ENCODE measurements at regions not wholly inside any gene's neighbourhood (a gene's known extent, or its start where the extent isn't known, plus 50 kb on each side); places are given as distances from the start of the nearest gene placed in this dataset.

DNA sequence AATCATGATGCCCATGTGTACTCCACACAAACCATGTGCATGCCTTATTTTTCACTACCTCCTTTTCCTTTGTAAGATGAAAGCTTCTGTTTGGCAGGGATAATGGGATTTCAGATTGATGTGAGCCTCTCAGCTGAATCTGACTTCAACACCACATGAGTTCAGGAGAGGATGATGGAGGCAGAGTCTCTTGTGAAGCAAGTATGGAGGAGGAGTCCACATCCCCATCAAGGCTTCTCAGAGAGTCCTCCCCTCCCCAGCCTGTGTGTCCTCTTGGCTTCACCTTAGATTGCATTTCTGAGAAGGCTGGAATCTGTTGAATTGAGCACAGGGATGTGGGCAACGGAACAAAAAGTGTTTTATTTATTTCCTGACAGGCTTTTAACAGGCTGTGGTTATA, 370.4 kb downstream of the FAT3 start:
- no peaks in the 10 kb centered on the region for H3K27me3 ChIP-seq (ENCODE audit: insufficient read depth, low read length)
- no CpG with 5 or more reads among the region's 1 CpG for WGBS (ENCODE audit: extremely low coverage, insufficient coverage, insufficient read length)
- no peak overlapping the region for H3K14ac ChIP-seq (ENCODE audit: low read length)
- no peaks in the 10 kb centered on the region for H3K9me3 ChIP-seq (ENCODE audit: insufficient read depth, low read depth, low read length)
- no peak overlapping the region for H4K12ac ChIP-seq (ENCODE audit: low read depth, low read length)
- no peak overlapping the region for H3K9ac ChIP-seq (ENCODE audit: low read length)
- no peak overlapping the region for H3K18ac ChIP-seq (ENCODE audit: low read length)
- no peak overlapping the region for H4K8ac ChIP-seq (ENCODE audit: low read depth, low read length)
- DNase-seq = no peak
- no peaks in the 10 kb centered on the region for H3K79me2 ChIP-seq (ENCODE audit: control insufficient read depth, insufficient read depth, low read length, poor library complexity)
- no peak overlapping the region for H3K23ac ChIP-seq (ENCODE audit: low read length)
- H3K27ac ChIP-seq (ENCODE audit: low read depth, low read length) = no peak overlapping the region
- H4K91ac ChIP-seq (ENCODE audit: low read depth, low read length) = no peak overlapping the region
- H3K79me1 ChIP-seq (ENCODE audit: low read length) = no peaks in the 10 kb centered on the region
- no peak overlapping the region for H2AFZ ChIP-seq (ENCODE audit: insufficient read depth, low read length, poor library complexity)
- no peaks in the 10 kb centered on the region for H3K36me3 ChIP-seq (ENCODE audit: control insufficient read depth in 1 of 2, insufficient read depth in 2 of 2, low read length in 2 of 2)
- no peak overlapping the region for H2BK5ac ChIP-seq (ENCODE audit: low read depth, low read length, poor library complexity)
- H3K4me2 ChIP-seq (ENCODE audit: low read length) = no peak overlapping the region
- H2BK12ac ChIP-seq (ENCODE audit: low read length) = no peak overlapping the region
- H3K4me3 ChIP-seq (ENCODE audit: low read depth, low read length) = no peak overlapping the region
- H2AK5ac ChIP-seq (ENCODE audit: low read length) = no peak overlapping the region
- no peak overlapping the region for H2BK120ac ChIP-seq (ENCODE audit: insufficient read depth, low read length, poor library complexity)
- no peak overlapping the region for H3K4ac ChIP-seq (ENCODE audit: low read depth, low read length)
- no peaks in the 10 kb centered on the region for H3K4me1 ChIP-seq (ENCODE audit: control insufficient read depth in 1 of 2, insufficient read depth in 2 of 2, low read length in 2 of 2)

DNA sequence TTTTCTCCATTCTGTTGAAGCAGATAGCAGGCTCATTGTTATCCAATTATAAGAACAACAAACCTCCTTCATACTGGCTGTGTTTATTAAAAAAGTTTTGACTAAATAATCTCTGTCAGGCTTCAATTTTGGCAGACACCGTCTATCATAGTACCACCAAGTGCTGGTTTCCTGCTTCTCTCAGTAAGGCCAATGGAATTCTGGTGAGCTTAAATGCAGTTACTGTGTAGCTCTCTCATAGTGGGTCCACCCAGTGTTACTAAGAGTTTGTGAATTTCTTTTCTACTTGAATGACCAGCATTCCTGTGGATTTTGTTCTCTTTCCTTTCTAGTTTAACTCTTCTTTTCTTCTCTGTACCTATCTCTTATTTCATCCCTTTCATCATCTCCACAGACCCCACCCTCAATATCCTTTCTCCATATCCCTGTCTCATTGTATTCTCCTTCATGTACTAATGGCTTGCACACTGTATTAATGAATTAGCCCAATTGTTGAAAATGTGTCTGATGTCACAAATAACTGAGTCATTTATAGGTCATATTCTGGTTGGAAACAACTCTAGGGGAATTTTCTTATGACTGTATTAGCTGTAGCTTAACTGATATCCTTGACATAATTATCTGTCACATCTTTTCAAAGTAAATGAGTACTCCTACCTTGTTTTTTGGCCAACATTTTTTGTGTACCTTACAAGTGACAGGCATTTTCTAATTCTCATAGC, 372.1 kb downstream of the FAT3 start:
- Histone ChIP-seq H3K23ac (ENCODE audit: low read length) (no peak overlapping the region), H2BK12ac (ENCODE audit: low read length) (no peak overlapping the region), H4K8ac (ENCODE audit: low read depth, low read length) (no peak overlapping the region), H3K79me1 (ENCODE audit: low read length) (no peaks in the 10 kb centered on the region), H2AFZ (ENCODE audit: insufficient read depth, low read length, poor library complexity) (no peak overlapping the region), H3K27ac (ENCODE audit: low read depth, low read length) (no peak overlapping the region), H3K4me2 (ENCODE audit: low read length) (no peak overlapping the region), H2AK5ac (ENCODE audit: low read length) (no peak overlapping the region), H3K18ac (ENCODE audit: low read length) (no peak overlapping the region), H2BK120ac (ENCODE audit: insufficient read depth, low read length, poor library complexity) (no peak overlapping the region), H3K9me3 (ENCODE audit: insufficient read depth, low read depth, low read length) (no peaks in the 10 kb centered on the region), H4K12ac (ENCODE audit: low read depth, low read length) (no peak overlapping the region), H4K91ac (ENCODE audit: low read depth, low read length) (no peak overlapping the region), H3K4me1 (ENCODE audit: control insufficient read depth in 1 of 2, insufficient read depth in 2 of 2, low read length in 2 of 2) (no peaks in the 10 kb centered on the region), H3K36me3 (ENCODE audit: control insufficient read depth in 1 of 2, insufficient read depth in 2 of 2, low read length in 2 of 2) (no peaks in the 10 kb centered on the region), H3K14ac (ENCODE audit: low read length) (no peak overlapping the region), H3K9ac (ENCODE audit: low read length) (no peak overlapping the region), H3K4ac (ENCODE audit: low read depth, low read length) (no peak overlapping the region), H3K27me3 (ENCODE audit: insufficient read depth, low read length) (no peaks in the 10 kb centered on the region), H3K4me3 (ENCODE audit: low read depth, low read length) (no peak overlapping the region), H2BK5ac (ENCODE audit: low read depth, low read length, poor library complexity) (no peak overlapping the region), H3K79me2 (ENCODE audit: control insufficient read depth, insufficient read depth, low read length, poor library complexity) (no peaks in the 10 kb centered on the region)
- WGBS (ENCODE audit: extremely low coverage, insufficient coverage, insufficient read length) = no CpG with 5 or more reads among the region's 1 CpG
- DNase-seq = no peak

DNA sequence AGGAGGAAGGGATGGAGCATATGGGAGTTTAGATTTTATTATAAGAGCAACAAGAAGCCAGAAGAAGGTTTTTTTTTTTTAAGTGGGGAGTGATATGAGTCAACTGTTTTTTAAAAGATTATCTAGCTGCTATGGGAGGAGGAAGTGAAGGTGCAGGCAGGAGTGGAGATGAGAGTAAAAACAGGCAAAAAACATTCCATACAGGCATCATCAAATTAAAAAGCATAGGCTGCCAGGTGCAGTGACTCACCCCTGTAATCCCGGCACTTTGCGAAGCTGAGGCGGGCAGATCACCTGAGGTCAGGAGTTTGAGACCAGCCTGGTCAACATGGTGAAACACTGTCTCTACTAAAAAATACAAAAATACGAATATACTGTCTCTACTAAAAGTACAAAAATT, 368.4 kb upstream of the MTNR1B start:
- no peak overlapping the region for H3K9ac ChIP-seq (ENCODE audit: low read length)
- H3K14ac ChIP-seq (ENCODE audit: low read length) = no peak overlapping the region
- H2AK5ac ChIP-seq (ENCODE audit: low read length) = no peak overlapping the region
- H3K27me3 ChIP-seq (ENCODE audit: insufficient read depth, low read length) = no peaks in the 10 kb centered on the region
- no peak overlapping the region for H3K23ac ChIP-seq (ENCODE audit: low read length)
- no peak overlapping the region for H2AFZ ChIP-seq (ENCODE audit: insufficient read depth, low read length, poor library complexity)
- no peak overlapping the region for H3K4me2 ChIP-seq (ENCODE audit: low read length)
- H3K79me1 ChIP-seq (ENCODE audit: low read length) = no peaks in the 10 kb centered on the region
- H2BK5ac ChIP-seq (ENCODE audit: low read depth, low read length, poor library complexity) = no peak overlapping the region
- no peak overlapping the region for H2BK12ac ChIP-seq (ENCODE audit: low read length)
- no peak overlapping the region for H2BK120ac ChIP-seq (ENCODE audit: insufficient read depth, low read length, poor library complexity)
- WGBS (ENCODE audit: extremely low coverage, insufficient coverage, insufficient read length) = no CpG with 5 or more reads among the region's 4 CpGs
- H3K18ac ChIP-seq (ENCODE audit: low read length) = no peak overlapping the region
- no peak for DNase-seq
- no peak overlapping the region for H3K4me3 ChIP-seq (ENCODE audit: low read depth, low read length)
- no peak overlapping the region for H3K4ac ChIP-seq (ENCODE audit: low read depth, low read length)
- no peak overlapping the region for H4K8ac ChIP-seq (ENCODE audit: low read depth, low read length)
- H3K36me3 ChIP-seq (ENCODE audit: control insufficient read depth in 1 of 2, insufficient read depth in 2 of 2, low read length in 2 of 2) = no peaks in the 10 kb centered on the region
- no peaks in the 10 kb centered on the region for H3K79me2 ChIP-seq (ENCODE audit: control insufficient read depth, insufficient read depth, low read length, poor library complexity)
- H4K91ac ChIP-seq (ENCODE audit: low read depth, low read length) = no peak overlapping the region
- H3K9me3 ChIP-seq (ENCODE audit: insufficient read depth, low read depth, low read length) = no peaks in the 10 kb centered on the region
- H4K12ac ChIP-seq (ENCODE audit: low read depth, low read length) = no peak overlapping the region
- no peaks in the 10 kb centered on the region for H3K4me1 ChIP-seq (ENCODE audit: control insufficient read depth in 1 of 2, insufficient read depth in 2 of 2, low read length in 2 of 2)
- no peak overlapping the region for H3K27ac ChIP-seq (ENCODE audit: low read depth, low read length)

DNA sequence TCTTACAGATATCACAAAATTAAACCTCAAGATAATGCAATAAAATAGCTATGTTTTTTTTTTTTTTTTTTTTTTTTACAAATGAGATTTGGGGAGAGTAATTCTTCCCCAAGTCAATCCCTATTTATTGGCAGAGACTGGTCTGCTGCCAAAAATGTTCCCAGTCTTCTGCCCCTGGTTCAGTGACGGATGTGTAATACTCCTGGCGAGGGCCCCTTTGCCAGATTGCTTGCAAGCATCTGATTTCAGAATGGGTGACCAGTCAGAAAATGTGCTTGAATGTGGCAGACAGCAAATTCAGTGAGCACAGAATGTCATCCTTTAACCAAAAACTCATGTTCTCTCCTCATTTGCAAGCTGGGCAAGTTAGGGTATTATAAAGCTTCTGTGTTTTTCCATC, 363.8 kb upstream of the MTNR1B start:
- Histone ChIP-seq H3K27me3 (ENCODE audit: insufficient read depth, low read length) (no peaks in the 10 kb centered on the region), H3K36me3 (ENCODE audit: control insufficient read depth in 1 of 2, insufficient read depth in 2 of 2, low read length in 2 of 2) (no peaks in the 10 kb centered on the region), H2AK5ac (ENCODE audit: low read length) (no peak overlapping the region), H3K9ac (ENCODE audit: low read length) (no peak overlapping the region), H3K23ac (ENCODE audit: low read length) (no peak overlapping the region), H2BK5ac (ENCODE audit: low read depth, low read length, poor library complexity) (no peak overlapping the region), H3K27ac (ENCODE audit: low read depth, low read length) (no peak overlapping the region), H2BK120ac (ENCODE audit: insufficient read depth, low read length, poor library complexity) (no peak overlapping the region), H3K9me3 (ENCODE audit: insufficient read depth, low read depth, low read length) (no peaks in the 10 kb centered on the region), H3K4me3 (ENCODE audit: low read depth, low read length) (no peak overlapping the region), H2BK12ac (ENCODE audit: low read length) (no peak overlapping the region), H3K79me1 (ENCODE audit: low read length) (no peaks in the 10 kb centered on the region), H3K14ac (ENCODE audit: low read length) (no peak overlapping the region), H3K79me2 (ENCODE audit: control insufficient read depth, insufficient read depth, low read length, poor library complexity) (no peaks in the 10 kb centered on the region), H2AFZ (ENCODE audit: insufficient read depth, low read length, poor library complexity) (no peak overlapping the region), H4K8ac (ENCODE audit: low read depth, low read length) (no peak overlapping the region), H3K4ac (ENCODE audit: low read depth, low read length) (no peak overlapping the region), H3K18ac (ENCODE audit: low read length) (no peak overlapping the region), H3K4me2 (ENCODE audit: low read length) (no peak overlapping the region), H4K91ac (ENCODE audit: low read depth, low read length) (no peak overlapping the region), H3K4me1 (ENCODE audit: control insufficient read depth in 1 of 2, insufficient read depth in 2 of 2, low read length in 2 of 2) (no peaks in the 10 kb centered on the region), H4K12ac (ENCODE audit: low read depth, low read length) (no peak overlapping the region)
- no CpG with 5 or more reads among the region's 2 CpGs for WGBS (ENCODE audit: extremely low coverage, insufficient coverage, insufficient read length)
- DNase-seq = no peak

All from trophoblast cell (in vitro differentiated cells and primary cell).